Activated CD8-positive, alpha-beta memory T cell treated with anti-CD3 and anti-CD28 coated beads for 24 hours (primary cell): ENCODE measurements at regions not wholly inside any gene's neighbourhood (a gene's known extent, or its start where the extent isn't known, plus 50 kb on each side); places are given as distances from the start of the nearest gene placed in this dataset.

Experiments
- DNase-seq: peaks from one replicate; pipeline ENCODE4 v3.0.0-alpha.2; 2020

DNA sequence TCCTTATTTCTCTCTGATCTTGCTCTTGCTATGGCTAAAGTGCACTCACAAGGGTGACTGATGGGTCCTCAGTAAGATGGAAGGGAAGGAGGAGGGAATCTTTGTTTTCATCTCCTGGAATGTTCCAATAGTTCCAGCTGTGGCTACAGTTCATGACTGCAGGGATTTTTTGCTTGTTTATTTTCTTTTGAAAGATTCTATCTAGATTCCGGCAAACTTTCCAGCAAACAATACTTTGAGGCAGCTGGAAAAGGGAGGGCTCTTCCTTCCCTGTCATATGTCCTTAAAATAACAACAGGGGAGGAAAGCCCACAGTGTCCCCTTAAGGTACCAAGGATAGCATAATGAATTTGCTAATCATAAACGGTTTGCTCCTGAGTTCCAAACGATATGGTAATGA, 111.3 kb upstream of the SLC14A2 start:
- DNase-seq, result no peak

DNA sequence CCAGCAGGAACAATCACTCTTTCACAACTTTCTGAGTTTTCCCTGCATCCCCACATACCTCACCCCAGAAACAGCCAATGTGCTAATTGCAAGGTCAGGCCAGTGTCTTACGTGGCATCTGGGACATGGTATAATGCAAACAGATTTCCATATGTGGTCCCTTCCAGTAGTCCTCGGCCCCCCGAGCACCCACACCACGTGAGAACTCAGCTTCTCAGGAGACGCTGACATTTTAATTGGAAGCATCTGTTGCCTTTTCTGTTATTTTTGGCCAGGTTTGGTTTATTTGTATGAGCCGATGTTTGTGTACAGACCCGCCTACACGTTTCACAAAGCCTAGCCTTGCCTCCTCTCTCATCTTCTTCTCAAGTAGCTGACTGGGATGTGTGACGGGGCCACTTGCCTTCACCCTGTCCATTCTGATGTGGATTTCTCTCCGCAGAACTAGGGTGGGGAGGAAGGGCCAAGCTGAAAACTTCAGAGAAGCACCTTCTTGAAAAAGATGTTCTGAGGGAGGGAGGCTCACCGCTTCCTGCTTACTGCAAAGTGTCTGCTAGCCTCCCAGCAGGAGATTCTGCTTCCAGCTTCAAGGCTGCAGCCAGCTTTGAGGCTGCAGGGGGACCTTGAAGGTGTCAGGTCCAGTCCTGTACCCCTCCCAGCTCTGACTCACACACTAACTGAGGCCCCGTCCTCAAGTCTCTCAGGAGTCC, 109.6 kb upstream of the SLC14A2 start:
- no peak for DNase-seq

DNA sequence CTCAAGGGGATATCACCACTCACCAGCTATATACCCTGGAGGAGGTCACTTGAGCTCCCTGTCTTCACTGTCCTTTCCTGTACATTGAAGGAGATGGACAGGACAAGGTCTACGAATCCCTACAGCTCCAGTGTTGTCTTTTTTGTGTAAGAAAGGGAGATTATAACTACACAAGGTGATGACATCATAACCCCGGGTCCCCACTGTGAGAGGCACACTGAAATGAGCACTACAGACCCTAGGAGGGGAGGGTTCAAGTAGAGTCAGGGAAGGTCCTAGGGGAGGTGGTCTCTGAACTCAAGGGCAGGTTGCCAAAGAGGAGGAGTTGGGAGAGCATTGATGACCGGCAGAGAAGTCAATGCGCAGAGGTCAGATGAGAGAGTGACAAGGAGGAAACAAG, 108.3 kb upstream of the SLC14A2 start:
- DNase-seq, result no peak

GRCh38 chr18:45509535-45509934, 105.7 kb upstream of the SLC14A2 start:
- no peak for DNase-seq

GRCh38 chr18:45510656-45511055, 104.6 kb upstream of the SLC14A2 start:
- no peak for DNase-seq

- DNase-seq, result no peak
Observed at GRCh38 chr18:45512363-45512953, 102.8 kb upstream of the SLC14A2 start.

DNA sequence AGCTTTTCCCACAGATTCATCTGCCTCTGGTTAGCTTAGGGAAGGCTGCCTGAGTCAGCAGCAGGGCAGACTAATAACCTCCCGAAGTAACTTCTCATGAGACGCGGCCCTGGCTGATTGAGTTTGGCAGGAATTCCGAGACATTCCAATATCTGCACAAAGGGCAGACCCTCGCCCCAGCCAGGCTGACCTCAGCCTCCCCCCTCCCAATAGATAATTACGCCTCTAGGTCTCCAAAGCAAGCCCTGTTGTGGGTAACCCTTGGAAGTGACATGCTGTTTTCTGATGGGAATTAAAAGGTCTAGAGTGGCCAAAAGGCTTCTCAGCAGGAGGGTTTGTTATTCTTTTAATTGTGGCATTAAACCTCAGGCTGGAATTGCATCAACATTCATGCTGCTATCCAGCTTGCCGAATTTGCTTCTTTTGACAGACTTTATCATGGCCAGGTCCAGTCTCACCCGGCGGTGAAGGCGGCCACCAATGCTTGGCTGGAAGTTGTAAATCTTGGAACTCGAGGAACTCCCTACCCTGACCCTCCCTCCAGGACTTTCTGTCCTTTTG, 98.0 kb upstream of the SLC14A2 start:
- DNase-seq, result no peak

- DNase-seq, result no peak
Observed at GRCh38 chr18:45518311-45519155, 96.7 kb upstream of the SLC14A2 start.

DNA sequence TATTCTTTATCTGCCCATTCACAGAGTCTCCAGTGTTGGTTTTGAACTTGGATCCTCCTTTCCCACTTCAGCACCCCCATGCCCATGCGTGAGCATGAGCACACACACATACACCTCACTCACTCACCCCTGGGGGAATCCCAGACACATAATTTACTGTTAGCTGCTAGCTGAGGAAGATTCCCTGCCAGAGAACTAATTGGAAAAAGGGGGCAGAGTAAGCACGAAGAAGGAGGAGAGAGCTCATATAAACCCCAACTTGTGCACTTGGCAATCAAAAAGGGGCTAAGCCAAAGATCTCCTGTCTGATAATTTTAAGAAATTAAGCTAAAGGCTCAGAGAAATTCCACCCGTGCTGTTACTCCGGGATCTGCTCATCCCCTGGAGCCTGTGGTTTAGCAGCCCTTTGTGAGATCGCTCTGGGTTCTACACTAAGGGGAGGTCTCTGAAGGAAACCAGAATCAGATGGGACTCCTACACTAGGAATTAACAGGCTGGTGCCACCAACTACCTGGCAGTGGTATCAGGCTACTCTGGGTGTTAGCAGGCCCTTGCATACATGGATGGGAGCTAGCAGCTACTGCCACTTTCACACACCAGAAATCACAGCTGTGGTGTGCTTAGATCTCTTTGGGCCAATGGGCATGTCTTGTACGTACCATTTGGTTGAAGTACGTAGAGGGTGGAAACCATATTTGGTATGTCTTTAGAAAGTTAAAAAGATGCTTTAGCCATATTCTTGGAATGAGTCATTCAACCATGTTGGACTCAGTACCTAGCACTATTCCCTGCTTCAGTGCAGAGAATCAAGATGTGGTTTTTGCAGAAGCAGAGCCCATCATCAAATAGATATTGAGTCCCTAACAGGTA, 95.6 kb upstream of the SLC14A2 start:
- no peak for DNase-seq

DNA sequence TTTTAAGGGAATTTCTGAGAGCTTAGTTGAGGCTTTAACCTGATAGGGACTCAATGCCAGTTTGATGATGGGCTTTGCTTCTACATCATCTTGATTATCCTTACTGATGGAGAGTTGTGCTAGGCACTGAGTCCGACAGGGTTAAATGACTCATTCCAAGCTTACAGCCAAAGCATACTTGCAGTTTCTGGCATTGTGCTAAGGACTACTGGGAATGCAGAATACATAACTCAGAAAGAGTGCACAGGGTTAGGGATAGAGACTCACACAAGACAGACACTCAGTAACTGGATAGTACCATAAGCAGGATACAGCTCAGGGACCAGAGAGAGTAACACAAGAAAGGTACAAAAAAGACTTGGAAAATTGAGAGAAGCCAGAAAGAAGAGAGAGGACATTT, 94.1 kb upstream of the SLC14A2 start:
- DNase-seq, result no peak

DNA sequence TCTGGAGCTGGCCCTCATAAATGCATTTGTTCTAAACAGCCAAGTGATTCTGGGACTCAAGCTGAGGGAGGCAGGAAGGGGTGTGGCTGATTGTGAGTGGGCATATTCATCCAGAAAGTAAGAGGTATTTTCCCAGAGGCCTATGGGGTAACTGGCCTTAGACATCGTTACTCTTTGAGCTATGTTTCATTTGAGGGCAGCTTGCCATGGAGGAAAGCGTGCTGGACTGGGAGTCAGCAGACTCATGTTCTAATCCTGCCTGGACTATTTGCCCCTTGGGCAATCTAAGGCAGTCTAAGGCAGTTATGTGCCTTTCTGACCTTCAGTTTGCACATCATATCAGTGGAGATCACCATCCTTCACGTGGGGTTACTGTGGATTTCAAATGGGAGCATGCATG, 93.5 kb upstream of the SLC14A2 start:
- DNase-seq, result no peak

- DNase-seq, result no peak
Observed at GRCh38 chr18:45522371-45522770, 92.9 kb upstream of the SLC14A2 start.

DNA sequence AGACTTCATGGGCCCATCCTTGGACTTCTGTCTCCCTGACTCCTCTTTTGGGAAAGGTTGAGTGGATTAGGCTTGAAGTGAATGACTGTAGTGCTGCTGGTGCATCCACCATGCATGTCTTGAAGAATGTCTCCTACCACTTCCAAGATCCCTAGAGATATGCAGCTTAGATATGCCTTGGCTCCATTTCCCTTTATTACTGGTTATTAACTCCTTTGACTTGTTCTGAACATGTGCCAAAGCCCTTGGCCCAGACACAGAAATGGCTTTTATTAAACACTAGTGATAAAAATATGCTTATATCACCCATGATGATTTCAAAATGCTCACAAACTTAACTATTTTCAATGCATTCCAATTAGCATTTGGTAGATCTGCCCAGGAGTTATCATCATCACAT, 90.0 kb upstream of the SLC14A2 start:
- no peak for DNase-seq

DNA sequence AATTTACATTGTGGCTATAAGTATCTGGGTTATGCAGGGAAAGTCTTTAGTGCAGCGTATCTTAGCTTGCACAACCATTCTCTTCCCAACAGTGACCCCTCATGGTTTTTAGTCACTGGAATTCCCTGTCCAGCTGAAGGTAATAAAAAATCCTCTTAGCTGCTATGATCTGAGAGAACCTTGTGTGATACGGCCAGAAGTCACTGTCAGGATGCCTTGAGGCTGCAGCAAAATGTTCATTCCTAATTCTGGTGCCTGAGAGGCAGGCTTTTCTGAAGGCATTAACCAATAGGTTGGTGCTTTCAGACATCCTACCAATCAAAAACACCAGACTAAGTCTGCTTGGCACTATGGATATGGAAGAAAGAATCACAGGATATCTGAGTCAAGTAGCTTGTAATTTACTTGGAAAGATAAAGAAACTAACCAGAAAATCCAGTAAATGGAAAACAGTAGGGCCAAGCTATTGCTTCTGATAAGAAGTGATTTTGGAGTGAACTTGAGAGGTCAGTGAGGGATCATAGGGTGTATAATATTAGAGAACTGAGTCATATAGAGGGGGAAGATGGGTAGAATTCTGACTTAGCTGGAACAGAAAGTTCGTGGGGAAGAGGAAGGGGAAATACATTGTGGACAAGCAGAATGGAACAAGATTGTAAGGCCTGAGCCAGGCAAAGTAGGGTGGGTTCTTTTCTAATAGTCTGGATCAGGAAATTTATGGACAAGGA, 89.0 kb upstream of the SLC14A2 start:
- no peak for DNase-seq

- DNase-seq, result no peak
Observed at GRCh38 chr18:45527891-45528290, 87.4 kb upstream of the SLC14A2 start.

- DNase-seq, result no peak
Observed at GRCh38 chr18:45528712-45529336, 86.5 kb upstream of the SLC14A2 start.

GRCh38 chr18:45538444-45538843, 76.8 kb upstream of the SLC14A2 start:
- no peak for DNase-seq

- no peak for DNase-seq
Observed at GRCh38 chr18:45539491-45539891, 75.8 kb upstream of the SLC14A2 start.

- no peak for DNase-seq
Observed at GRCh38 chr18:45540125-45540524, 75.2 kb upstream of the SLC14A2 start.

DNA sequence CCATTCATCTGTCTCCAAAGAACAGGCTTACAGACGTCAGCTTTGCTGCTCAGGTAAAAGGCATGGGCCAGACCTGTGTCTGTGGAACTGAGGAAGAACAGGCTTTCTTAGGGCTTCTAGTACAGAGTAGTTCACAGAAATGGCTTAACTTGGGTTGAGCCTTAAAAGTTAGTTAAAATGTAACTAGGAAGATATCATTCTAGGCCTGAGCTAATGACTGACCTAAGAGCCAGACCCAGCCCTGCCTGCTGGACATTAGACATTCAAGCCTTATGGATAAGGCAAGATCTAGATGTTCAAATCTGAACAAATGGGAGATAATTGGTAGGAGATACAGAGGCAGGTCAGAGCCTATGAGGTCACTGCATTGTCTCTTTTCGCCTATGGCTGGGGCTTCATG, 73.9 kb upstream of the SLC14A2 start:
- DNase-seq, result no peak

GRCh38 chr18:45542043-45542442, 73.2 kb upstream of the SLC14A2 start:
- no peak for DNase-seq

DNA sequence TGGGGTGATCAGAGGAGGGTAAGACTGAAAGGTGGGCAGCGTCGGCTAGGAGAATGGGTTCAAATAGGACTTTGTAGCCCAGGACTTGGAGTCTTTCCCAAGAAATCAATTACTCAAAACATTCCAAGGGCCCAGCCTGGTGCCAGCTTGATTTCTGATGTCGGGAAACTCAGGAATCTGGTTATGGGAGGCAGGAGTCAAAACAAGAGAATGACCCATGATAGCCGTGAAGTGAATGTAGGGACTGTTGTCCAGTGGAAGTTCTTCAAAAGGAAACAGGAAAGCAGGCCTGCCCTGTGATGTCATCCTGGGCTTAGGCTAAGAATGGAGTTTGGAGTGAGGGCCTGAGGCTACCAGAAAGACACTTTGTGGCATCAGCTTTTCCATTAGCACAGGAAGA, 67.4 kb upstream of the SLC14A2 start:
- no peak for DNase-seq
